Lower leg skin (tissue), 4 donors: ENCODE measurements at regions not wholly inside any gene's neighbourhood (a gene's known extent, or its start where the extent isn't known, plus 50 kb on each side); places are given as distances from the start of the nearest gene placed in this dataset.

Source experiments
- DNase-seq, 2 donors: peaks; one replicate each; pipeline ENCODE4 v3.0.0-alpha.2; 2019; ENCODE audit warnings: low spot score in 2 of 2
- H3K4me3 ChIP-seq: fragments of 200-600 bp; sonication (generic); 2 replicates; pipeline ENCODE4 v1.5.1; 2017; ENCODE audit warnings: mild to moderate bottlenecking, low read depth; ENCODE audit not compliant: poor library complexity, severe bottlenecking
- POLR2A ChIP-seq, 2 donors: fragments of 450-650 bp; IDR thresholded peaks; one replicate each; pipeline ENCODE4 v1.6.1; 2016 to 2017; ENCODE audit warnings: antibody characterized with exemption in 2 of 2, mild to moderate bottlenecking in 1 of 2, moderate library complexity in 1 of 2
- WGBS, 2 donors: methylation state at CpG; one replicate each; pipeline ENCODE4 v1.1.5; 2018; 5-methylcytosine and 5-hydroxymethylcytosine counted together
- intact Hi-C: fragments of 100-400 bp; cut with DNase I; formaldehyde crosslinking; loops from one replicate; pipeline ENCODE4 v1.15.0; 2023; ENCODE audit warnings: low total_unique reads
- TF ChIP-seq, protein P1 (sequence below), 3 donors: fragments of 450-650 bp; IDR thresholded peaks; one replicate each; pipeline ENCODE4 v1.5.1; 2016; ENCODE audit warnings: antibody characterized with exemption in 3 of 3, mild to moderate bottlenecking in 3 of 3, moderate library complexity in 2 of 3

DNA sequence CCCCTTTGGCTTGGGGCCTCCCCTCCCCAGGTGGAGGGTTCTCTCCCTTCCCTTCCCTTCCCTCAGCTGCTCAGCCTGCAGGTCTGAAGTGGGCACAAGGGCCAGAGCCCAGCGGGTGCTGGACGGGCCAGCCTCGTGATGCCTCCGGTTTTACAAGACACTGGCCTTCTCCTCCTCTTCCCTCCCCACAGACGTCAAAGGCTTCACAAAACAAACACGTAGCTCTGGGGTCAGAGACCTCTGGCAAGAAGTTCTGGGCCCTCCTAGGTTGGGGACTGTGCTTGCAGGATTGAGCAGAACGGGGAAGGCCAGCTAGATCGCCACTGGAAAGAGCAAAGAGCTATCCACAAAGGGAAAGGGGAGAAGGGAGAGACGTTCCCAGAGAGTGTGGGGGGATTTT lies 81.4 kb upstream of the TPM1 start:
- WGBS, 2 donors, result 94 to 96% methylated on average over 9 of the region's 9 CpGs
- DNase-seq, result no peak
- TF ChIP-seq, protein P1, sequence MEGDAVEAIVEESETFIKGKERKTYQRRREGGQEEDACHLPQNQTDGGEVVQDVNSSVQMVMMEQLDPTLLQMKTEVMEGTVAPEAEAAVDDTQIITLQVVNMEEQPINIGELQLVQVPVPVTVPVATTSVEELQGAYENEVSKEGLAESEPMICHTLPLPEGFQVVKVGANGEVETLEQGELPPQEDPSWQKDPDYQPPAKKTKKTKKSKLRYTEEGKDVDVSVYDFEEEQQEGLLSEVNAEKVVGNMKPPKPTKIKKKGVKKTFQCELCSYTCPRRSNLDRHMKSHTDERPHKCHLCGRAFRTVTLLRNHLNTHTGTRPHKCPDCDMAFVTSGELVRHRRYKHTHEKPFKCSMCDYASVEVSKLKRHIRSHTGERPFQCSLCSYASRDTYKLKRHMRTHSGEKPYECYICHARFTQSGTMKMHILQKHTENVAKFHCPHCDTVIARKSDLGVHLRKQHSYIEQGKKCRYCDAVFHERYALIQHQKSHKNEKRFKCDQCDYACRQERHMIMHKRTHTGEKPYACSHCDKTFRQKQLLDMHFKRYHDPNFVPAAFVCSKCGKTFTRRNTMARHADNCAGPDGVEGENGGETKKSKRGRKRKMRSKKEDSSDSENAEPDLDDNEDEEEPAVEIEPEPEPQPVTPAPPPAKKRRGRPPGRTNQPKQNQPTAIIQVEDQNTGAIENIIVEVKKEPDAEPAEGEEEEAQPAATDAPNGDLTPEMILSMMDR (IDR thresholded peaks at IDR 0.05), result no peak
- no peak for TF ChIP-seq POLR2A (IDR thresholded peaks at IDR 0.05)
- intact Hi-C loops, result no loop called here
- H3K4me3 ChIP-seq, result no peak overlapping the region

DNA sequence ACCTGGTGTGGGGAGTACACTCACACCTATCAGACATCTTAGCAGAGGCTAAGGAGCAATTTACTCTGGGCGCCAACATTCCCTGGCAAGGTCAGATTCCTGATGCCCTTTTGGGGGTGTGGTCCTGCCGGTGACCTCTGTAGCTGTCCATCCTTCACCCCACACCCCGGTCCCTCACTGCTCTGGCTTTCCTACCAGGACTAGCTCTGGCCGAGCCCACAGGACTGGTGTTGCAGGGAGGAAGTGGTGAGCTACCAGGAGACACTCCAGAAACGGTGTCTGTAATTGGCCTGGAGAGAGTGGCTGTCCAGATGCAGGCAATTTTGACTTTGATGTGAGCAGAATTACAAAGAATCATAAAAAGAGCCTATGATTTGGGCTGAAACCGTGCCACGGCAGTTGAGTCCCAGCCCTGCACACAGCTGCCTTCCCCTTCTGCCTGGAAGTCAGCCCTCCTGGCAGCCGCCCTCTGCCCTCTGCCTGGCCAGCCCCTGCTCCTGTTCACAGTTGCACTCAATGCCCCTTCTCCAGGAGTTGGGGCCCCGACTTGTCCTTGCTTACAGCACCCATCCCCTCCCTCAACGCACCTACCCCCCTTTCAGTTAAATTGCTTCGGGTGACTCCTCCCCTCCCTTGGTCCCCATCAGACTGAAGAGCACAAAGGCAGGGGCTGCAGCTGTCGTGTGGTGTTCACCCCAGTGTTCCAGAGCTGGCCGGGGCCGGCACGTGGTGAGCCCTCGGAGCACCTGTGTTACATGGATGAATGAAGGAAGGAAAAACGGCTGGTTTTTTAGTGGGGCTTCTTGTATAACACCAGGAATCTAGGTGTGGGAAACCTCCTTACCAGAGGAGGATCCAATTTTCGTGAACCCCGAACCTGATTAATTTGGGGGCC lies 80.2 kb upstream of the TPM1 start:
- no peak for TF ChIP-seq POLR2A (IDR thresholded peaks at IDR 0.05)
- TF ChIP-seq, protein P1 (IDR thresholded peaks at IDR 0.05), result no peak
- intact Hi-C loops, result no loop called here
- WGBS, 2 donors, result 71 to 82% methylated on average over 19 of the region's 19 CpGs
- no peak for DNase-seq
- H3K4me3 ChIP-seq, result no peak overlapping the region

GRCh38 chr15:62964251-62964650 lies 78.3 kb upstream of the TPM1 start:
- DNase-seq, result peak in 1 of 2 donors; percentile 49
- TF ChIP-seq POLR2A (IDR thresholded peaks at IDR 0.05), result no peak
- TF ChIP-seq, protein P1 (IDR thresholded peaks at IDR 0.05), result no peak
- WGBS, 2 donors, result 72 to 75% methylated on average over 5 of the region's 5 CpGs
- intact Hi-C loops, result no loop called here
- no peak overlapping the region for H3K4me3 ChIP-seq

DNA sequence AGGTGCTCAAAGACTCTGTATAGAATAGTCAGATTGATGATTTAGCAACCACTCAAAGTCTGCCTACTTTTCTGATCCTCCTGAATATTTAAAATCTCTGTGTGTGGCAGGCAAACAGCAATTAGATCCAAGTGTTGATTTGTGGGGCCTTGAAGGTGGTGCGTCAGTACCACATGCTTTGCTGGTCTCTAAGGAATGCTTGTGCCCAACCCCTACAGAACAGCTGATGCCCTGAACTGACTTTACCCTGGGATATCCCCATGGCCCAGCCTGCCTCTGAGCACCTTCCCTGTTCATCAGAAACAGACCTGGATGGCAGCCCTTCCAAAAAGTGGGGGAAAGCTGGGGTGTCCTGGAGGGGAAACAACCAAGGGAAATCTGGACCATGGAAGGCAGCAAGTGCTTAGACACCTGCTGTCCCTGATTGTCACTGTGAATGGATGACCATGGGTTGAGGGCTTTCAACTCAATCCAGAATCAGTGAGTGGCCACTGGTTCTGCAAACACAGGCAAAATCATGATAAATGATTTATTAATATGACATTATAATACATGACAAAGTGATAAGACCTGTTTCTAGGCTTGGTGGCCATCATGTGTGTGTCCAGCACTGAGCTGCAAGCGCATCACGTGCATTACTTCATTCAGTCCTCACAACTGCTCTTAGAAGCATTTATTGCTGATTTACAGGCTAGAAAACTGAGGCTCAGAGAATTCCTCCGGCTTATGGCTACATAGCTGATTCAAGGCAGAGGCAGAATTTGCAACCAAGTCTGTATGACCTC lies 76.1 kb upstream of the TPM1 start:
- DNase-seq, result no peak
- WGBS, 2 donors, result 93 to 97% methylated on average over 4 of the region's 4 CpGs
- intact Hi-C loops, result no loop called here
- no peak overlapping the region for H3K4me3 ChIP-seq
- TF ChIP-seq POLR2A (IDR thresholded peaks at IDR 0.05), result no peak
- TF ChIP-seq, protein P1 (IDR thresholded peaks at IDR 0.05), result no peak

GRCh38 chr15:62968699-62969098 lies 73.8 kb upstream of the TPM1 start:
- 80 to 90% methylated on average over 7 of the region's 7 CpGs for WGBS, 2 donors

More at GRCh38 chr15:62968699-62969098, 73.8 kb upstream of the TPM1 start:
- no peak for DNase-seq
- intact Hi-C loops, result no loop called here
- H3K4me3 ChIP-seq, result no peak overlapping the region
- TF ChIP-seq POLR2A (IDR thresholded peaks at IDR 0.05), result no peak
- TF ChIP-seq, protein P1 (IDR thresholded peaks at IDR 0.05), result no peak
